Neural crest cell (in vitro differentiated cells): ENCODE measurements at regions not wholly inside any gene's neighbourhood (a gene's known extent, or its start where the extent isn't known, plus 50 kb on each side); places are given as distances from the start of the nearest gene placed in this dataset.

ENCODE experiments used
- DNase-seq: peaks from one replicate; pipeline ENCODE4 v3.0.0; 2021; ENCODE audit warnings: low read depth, mixed read lengths, low spot score
- H3K27ac Mint-ChIP-seq: one replicate; pipeline ENCODE4 v1.8.0; 2021; ENCODE audit warnings: mild to moderate bottlenecking, mixed read lengths; ENCODE audit not compliant: unreplicated experiment
- H3K27me3 Mint-ChIP-seq: 2 replicates; pipeline ENCODE4 v1.8.0; 2021; ENCODE audit warnings: low read depth, mild to moderate bottlenecking, mixed read lengths
- H3K36me3 Mint-ChIP-seq: 2 replicates; pipeline ENCODE4 v1.8.0; 2021; ENCODE audit warnings: low read depth, mild to moderate bottlenecking, mixed read lengths
- H3K4me1 Mint-ChIP-seq: 2 replicates; pipeline ENCODE4 v1.8.0; 2021; ENCODE audit warnings: mixed read lengths
- H3K4me3 Mint-ChIP-seq: one replicate; pipeline ENCODE4 v1.8.0; 2021; ENCODE audit warnings: mild to moderate bottlenecking, mixed read lengths
- H3K9me3 Mint-ChIP-seq: 2 replicates; pipeline ENCODE4 v1.8.0; 2021; ENCODE audit warnings: mixed read lengths
- TF ChIP-seq, protein P1 (sequence below): fragments of 200-600 bp; sonication (generic); conservative IDR thresholded peaks from 2 replicates; pipeline ENCODE4 v1.5.0; 2021; ENCODE audit warnings: antibody characterized with exemption, mild to moderate bottlenecking

- Mint-ChIP-seq H3K27ac (no peak overlapping the region), H3K9me3 (no peaks in the 10 kb centered on the region), H3K4me3 (no peak overlapping the region), H3K27me3 (peaks cover 73% of the 10 kb centered on the region), H3K4me1 (no peaks in the 10 kb centered on the region), H3K36me3 (no peaks in the 10 kb centered on the region)
- peak; percentile 100 for DNase-seq
- TF ChIP-seq, protein P1, sequence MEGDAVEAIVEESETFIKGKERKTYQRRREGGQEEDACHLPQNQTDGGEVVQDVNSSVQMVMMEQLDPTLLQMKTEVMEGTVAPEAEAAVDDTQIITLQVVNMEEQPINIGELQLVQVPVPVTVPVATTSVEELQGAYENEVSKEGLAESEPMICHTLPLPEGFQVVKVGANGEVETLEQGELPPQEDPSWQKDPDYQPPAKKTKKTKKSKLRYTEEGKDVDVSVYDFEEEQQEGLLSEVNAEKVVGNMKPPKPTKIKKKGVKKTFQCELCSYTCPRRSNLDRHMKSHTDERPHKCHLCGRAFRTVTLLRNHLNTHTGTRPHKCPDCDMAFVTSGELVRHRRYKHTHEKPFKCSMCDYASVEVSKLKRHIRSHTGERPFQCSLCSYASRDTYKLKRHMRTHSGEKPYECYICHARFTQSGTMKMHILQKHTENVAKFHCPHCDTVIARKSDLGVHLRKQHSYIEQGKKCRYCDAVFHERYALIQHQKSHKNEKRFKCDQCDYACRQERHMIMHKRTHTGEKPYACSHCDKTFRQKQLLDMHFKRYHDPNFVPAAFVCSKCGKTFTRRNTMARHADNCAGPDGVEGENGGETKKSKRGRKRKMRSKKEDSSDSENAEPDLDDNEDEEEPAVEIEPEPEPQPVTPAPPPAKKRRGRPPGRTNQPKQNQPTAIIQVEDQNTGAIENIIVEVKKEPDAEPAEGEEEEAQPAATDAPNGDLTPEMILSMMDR: peak; percentile 98
These were observed 147.8 kb upstream of the RALGAPA2 start for GRCh38 chr20:20860078-20860806.

- TF ChIP-seq, protein P1: no peak
- Mint-ChIP-seq H3K9me3 (peaks cover under 1% of the 10 kb centered on the region), H3K27me3 (peaks cover 74% of the 10 kb centered on the region), H3K27ac (no peak overlapping the region), H3K4me1 (no peaks in the 10 kb centered on the region), H3K36me3 (no peaks in the 10 kb centered on the region), H3K4me3 (no peak overlapping the region)
- DNase-seq: no peak
These were observed 147.1 kb upstream of the RALGAPA2 start for GRCh38 chr20:20859510-20859909.

- no peaks in the 10 kb centered on the region for H3K4me1 Mint-ChIP-seq
- H3K27ac Mint-ChIP-seq: no peak overlapping the region
- H3K9me3 Mint-ChIP-seq: peaks cover 4% of the 10 kb centered on the region
- H3K27me3 Mint-ChIP-seq: peaks cover 57% of the 10 kb centered on the region
- TF ChIP-seq, protein P1: no peak
- no peak for DNase-seq
- H3K36me3 Mint-ChIP-seq: peaks cover 3% of the 10 kb centered on the region
- no peak overlapping the region for H3K4me3 Mint-ChIP-seq
These were observed 144.5 kb upstream of the RALGAPA2 start for GRCh38 chr20:20856956-20857355.

DNA sequence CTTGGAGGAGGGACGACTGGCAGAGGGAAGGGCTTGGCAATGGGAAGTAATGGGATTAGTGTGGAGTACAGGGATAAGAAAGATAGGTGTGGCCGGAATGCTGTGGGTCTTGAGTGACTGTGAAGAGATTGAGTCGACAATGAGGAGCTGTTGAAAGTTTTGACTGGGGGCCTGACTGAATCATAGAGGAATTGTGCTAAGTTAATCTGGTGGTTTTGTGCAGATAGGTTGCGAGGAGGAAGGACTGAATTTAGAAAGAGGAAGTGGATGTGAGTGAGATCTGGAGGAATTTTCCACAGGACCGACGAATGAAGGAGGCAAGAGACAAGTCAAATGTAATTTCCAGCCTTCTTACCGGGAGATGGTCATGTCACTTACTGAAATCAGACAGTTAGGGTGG, 143.9 kb upstream of the RALGAPA2 start:
- no peak overlapping the region for H3K4me3 Mint-ChIP-seq
- H3K4me1 Mint-ChIP-seq: no peaks in the 10 kb centered on the region
- H3K9me3 Mint-ChIP-seq: peaks cover 4% of the 10 kb centered on the region
- H3K27ac Mint-ChIP-seq: no peak overlapping the region
- peaks cover 3% of the 10 kb centered on the region for H3K36me3 Mint-ChIP-seq
- TF ChIP-seq, protein P1: no peak
- peaks cover 50% of the 10 kb centered on the region for H3K27me3 Mint-ChIP-seq
- DNase-seq: no peak

GRCh38 chr20:20851385-20851784, 138.9 kb upstream of the RALGAPA2 start:
- Mint-ChIP-seq H3K36me3 (peaks cover 3% of the 10 kb centered on the region), H3K27ac (no peak overlapping the region), H3K9me3 (peaks cover 4% of the 10 kb centered on the region), H3K4me1 (peaks cover 18% of the 10 kb centered on the region), H3K4me3 (no peak overlapping the region), H3K27me3 (peaks cover 13% of the 10 kb centered on the region)
- TF ChIP-seq, protein P1: no peak
- DNase-seq: no peak
